Trophoblast cell (in vitro differentiated cells and primary cell): ENCODE measurements at regions not wholly inside any gene's neighbourhood (a gene's known extent, or its start where the extent isn't known, plus 50 kb on each side); places are given as distances from the start of the nearest gene placed in this dataset.
A peak's percentile ranks its signal among the peaks of the same experiment; 100 is the strongest.

ENCODE experiments used
- DNase-seq, 2 donors: peaks; one replicate each; pipeline ENCODE4 v3.0.0-alpha.2; 2016
- H2AFZ ChIP-seq: 2 replicates; pipeline ENCODE4 v1.6.1; 2013; ENCODE audit warnings: low read length, moderate library complexity, mild to moderate bottlenecking; ENCODE audit not compliant: insufficient read depth, poor library complexity
- H2AK5ac ChIP-seq: 2 replicates; pipeline ENCODE4 v1.6.1; 2013; ENCODE audit warnings: mild to moderate bottlenecking, low read length
- H2BK120ac ChIP-seq: 2 replicates; pipeline ENCODE4 v1.6.1; 2013; ENCODE audit warnings: low read length, mild to moderate bottlenecking, moderate library complexity; ENCODE audit not compliant: insufficient read depth, poor library complexity
- H2BK12ac ChIP-seq: 2 replicates; pipeline ENCODE4 v1.6.1; 2013; ENCODE audit warnings: mild to moderate bottlenecking, low read length, moderate library complexity
- H2BK5ac ChIP-seq: 2 replicates; pipeline ENCODE4 v1.6.1; 2013; ENCODE audit warnings: low read length, low read depth, moderate library complexity, mild to moderate bottlenecking; ENCODE audit not compliant: poor library complexity
- H3K14ac ChIP-seq: 2 replicates; pipeline ENCODE4 v1.6.1; 2013; ENCODE audit warnings: mild to moderate bottlenecking, low read length
- H3K18ac ChIP-seq: 2 replicates; pipeline ENCODE4 v1.6.1; 2013; ENCODE audit warnings: mild to moderate bottlenecking, low read length
- H3K23ac ChIP-seq: 2 replicates; pipeline ENCODE4 v1.6.1; 2013; ENCODE audit warnings: low read length
- H3K27ac ChIP-seq: 2 replicates; pipeline ENCODE4 v1.5.1; 2013; ENCODE audit warnings: low read depth, mild to moderate bottlenecking, inconsistent platforms, low read length, moderate library complexity
- H3K27me3 ChIP-seq: 2 replicates; pipeline ENCODE4 v1.6.1; 2013; ENCODE audit warnings: inconsistent platforms, mild to moderate bottlenecking, low read length, moderate library complexity; ENCODE audit not compliant: insufficient read depth
- H3K36me3 ChIP-seq, 2 experiments: 1 replicate in 1 of 2; 2 replicates in 1 of 2; pipeline ENCODE4 v1.6.1; 2013; ENCODE audit warnings: low read length in 2 of 2, mild to moderate bottlenecking in 2 of 2, moderate library complexity in 1 of 2; ENCODE audit not compliant: insufficient read depth in 2 of 2, control insufficient read depth in 1 of 2
- H3K4ac ChIP-seq: 2 replicates; pipeline ENCODE4 v1.6.1; 2013; ENCODE audit warnings: low read depth, mild to moderate bottlenecking, low read length, moderate library complexity
- H3K4me1 ChIP-seq, 2 experiments: 1 replicate in 1 of 2; 2 replicates in 1 of 2; pipeline ENCODE4 v1.6.1; 2013; ENCODE audit warnings: low read length in 2 of 2, mild to moderate bottlenecking in 2 of 2, moderate library complexity in 1 of 2; ENCODE audit not compliant: insufficient read depth in 2 of 2, control insufficient read depth in 1 of 2
- H3K4me2 ChIP-seq: 2 replicates; pipeline ENCODE4 v1.6.1; 2013; ENCODE audit warnings: inconsistent platforms, mild to moderate bottlenecking, low read length, moderate library complexity
- H3K4me3 ChIP-seq: 2 replicates; pipeline ENCODE4 v1.5.1; 2013; ENCODE audit warnings: mild to moderate bottlenecking, low read depth, low read length, inconsistent platforms
- H3K79me1 ChIP-seq: one replicate; pipeline ENCODE4 v1.6.1; 2013; ENCODE audit warnings: low read length
- H3K79me2 ChIP-seq: 2 replicates; pipeline ENCODE4 v1.6.1; 2013; ENCODE audit warnings: low read length, mild to moderate bottlenecking; ENCODE audit not compliant: control insufficient read depth, insufficient read depth, poor library complexity
- H3K9ac ChIP-seq: 2 replicates; pipeline ENCODE4 v1.6.1; 2013; ENCODE audit warnings: mild to moderate bottlenecking, low read length
- H3K9me3 ChIP-seq: 2 replicates; pipeline ENCODE4 v1.6.1; 2013; ENCODE audit warnings: low read depth, mild to moderate bottlenecking, control low read depth, inconsistent platforms, low read length; ENCODE audit not compliant: insufficient read depth
- H4K12ac ChIP-seq: 2 replicates; pipeline ENCODE4 v1.6.1; 2013; ENCODE audit warnings: low read depth, mild to moderate bottlenecking, low read length, moderate library complexity
- H4K8ac ChIP-seq: 2 replicates; pipeline ENCODE4 v1.6.1; 2013; ENCODE audit warnings: low read depth, mild to moderate bottlenecking, low read length, moderate library complexity
- H4K91ac ChIP-seq: one replicate; pipeline ENCODE4 v1.6.1; 2013; ENCODE audit warnings: low read depth, mild to moderate bottlenecking, low read length, moderate library complexity
- WGBS: extraction: QIAGEN DNeasy Blood & Tissue Kit; methylation state at CpG from one replicate; pipeline ENCODE4 v1.1.7; 2013; ENCODE audit warnings: missing lambda C conversion rate; ENCODE audit not compliant: insufficient read length, insufficient coverage; ENCODE audit errors: extremely low coverage; 5-methylcytosine and 5-hydroxymethylcytosine counted together

DNA sequence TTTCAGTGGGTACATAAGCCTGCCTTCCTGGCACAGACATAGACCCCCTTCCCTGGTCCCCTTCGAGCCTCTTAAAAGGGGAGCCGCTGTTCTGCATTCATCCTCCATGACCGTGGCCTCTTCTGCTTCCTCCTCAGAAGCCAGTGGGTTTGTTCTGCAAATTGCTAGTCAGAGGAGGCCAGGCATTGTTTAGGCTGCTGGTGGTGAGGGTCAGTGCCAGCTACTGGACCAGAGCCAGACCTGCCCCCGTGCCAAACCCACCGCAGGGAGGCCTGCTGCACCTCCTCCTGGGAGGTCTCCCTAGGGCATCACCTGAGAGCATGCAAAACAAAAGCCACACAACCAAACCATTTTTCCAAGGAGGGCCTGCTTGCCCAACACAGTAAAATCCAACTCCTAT is 178.4 kb downstream of the MIS18A start:
- no peak overlapping the region for H2AK5ac ChIP-seq
- no peak overlapping the region for H3K27ac ChIP-seq
- H3K79me1 ChIP-seq, result no peaks in the 10 kb centered on the region
- no peak overlapping the region for H4K8ac ChIP-seq
- no peak overlapping the region for H2AFZ ChIP-seq
- H3K79me2 ChIP-seq, result no peaks in the 10 kb centered on the region
- no peak overlapping the region for H2BK12ac ChIP-seq
- no peak overlapping the region for H3K14ac ChIP-seq
- H4K12ac ChIP-seq, result no peak overlapping the region
- no peaks in the 10 kb centered on the region for H3K4me1 ChIP-seq
- WGBS, result no CpG with 5 or more reads among the region's 5 CpGs
- no peak overlapping the region for H2BK5ac ChIP-seq
- H3K18ac ChIP-seq, result no peak overlapping the region
- H3K23ac ChIP-seq, result no peak overlapping the region
- no peak overlapping the region for H3K4me3 ChIP-seq
- no peak overlapping the region for H2BK120ac ChIP-seq
- DNase-seq, result no peak
- peaks cover 5% of the 10 kb centered on the region for H3K9me3 ChIP-seq
- no peak overlapping the region for H3K9ac ChIP-seq
- no peaks in the 10 kb centered on the region for H3K36me3 ChIP-seq
- no peak overlapping the region for H3K4ac ChIP-seq
- no peak overlapping the region for H4K91ac ChIP-seq
- no peak overlapping the region for H3K4me2 ChIP-seq
- no peaks in the 10 kb centered on the region for H3K27me3 ChIP-seq

DNA sequence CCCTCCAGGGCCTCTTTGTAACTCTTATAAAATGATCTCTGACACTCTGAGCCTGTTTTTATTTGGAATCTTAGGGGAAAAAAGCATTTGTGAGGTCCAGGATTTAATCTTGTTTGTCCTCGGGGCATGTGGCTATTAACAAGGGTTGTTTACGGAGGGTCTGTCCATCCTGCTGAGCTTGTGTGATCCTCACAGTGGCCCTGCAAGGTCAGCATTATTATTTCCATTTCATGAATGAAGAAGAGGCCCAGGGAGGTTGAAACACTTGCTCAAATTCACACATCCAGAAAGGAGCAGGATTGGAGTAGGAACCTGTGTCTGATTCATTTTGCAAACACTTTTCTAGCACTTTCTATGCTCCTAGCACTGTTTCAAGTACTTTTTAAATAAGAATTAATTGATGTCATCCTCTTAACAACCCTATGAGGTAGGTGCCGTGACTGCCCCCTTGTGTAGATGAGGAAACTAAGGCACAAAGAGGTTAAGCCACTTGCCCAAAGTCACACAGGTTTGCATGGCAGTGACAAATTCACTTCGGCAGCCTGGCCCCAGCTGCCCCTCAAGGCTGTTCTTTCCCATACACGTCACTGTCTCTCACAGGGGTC is 178.9 kb downstream of the MIS18A start:
- no peak overlapping the region for H2AFZ ChIP-seq
- no peak overlapping the region for H4K12ac ChIP-seq
- no peak overlapping the region for H3K4me2 ChIP-seq
- H3K23ac ChIP-seq, result no peak overlapping the region
- H4K91ac ChIP-seq, result no peak overlapping the region
- no peaks in the 10 kb centered on the region for H3K36me3 ChIP-seq
- H3K79me2 ChIP-seq, result no peaks in the 10 kb centered on the region
- H3K4me3 ChIP-seq, result no peak overlapping the region
- H3K4me1 ChIP-seq, result no peaks in the 10 kb centered on the region
- no peak overlapping the region for H2BK5ac ChIP-seq
- H3K9me3 ChIP-seq, result peaks cover 5% of the 10 kb centered on the region
- H2AK5ac ChIP-seq, result no peak overlapping the region
- WGBS, result no CpG with 5 or more reads among the region's 5 CpGs
- H3K18ac ChIP-seq, result no peak overlapping the region
- H3K14ac ChIP-seq, result no peak overlapping the region
- no peaks in the 10 kb centered on the region for H3K27me3 ChIP-seq
- H3K79me1 ChIP-seq, result no peaks in the 10 kb centered on the region
- H3K27ac ChIP-seq, result no peak overlapping the region
- no peak overlapping the region for H2BK12ac ChIP-seq
- H3K4ac ChIP-seq, result no peak overlapping the region
- DNase-seq, result peak in 1 of 2 donors; percentile 6
- H4K8ac ChIP-seq, result no peak overlapping the region
- no peak overlapping the region for H2BK120ac ChIP-seq
- H3K9ac ChIP-seq, result no peak overlapping the region

DNA sequence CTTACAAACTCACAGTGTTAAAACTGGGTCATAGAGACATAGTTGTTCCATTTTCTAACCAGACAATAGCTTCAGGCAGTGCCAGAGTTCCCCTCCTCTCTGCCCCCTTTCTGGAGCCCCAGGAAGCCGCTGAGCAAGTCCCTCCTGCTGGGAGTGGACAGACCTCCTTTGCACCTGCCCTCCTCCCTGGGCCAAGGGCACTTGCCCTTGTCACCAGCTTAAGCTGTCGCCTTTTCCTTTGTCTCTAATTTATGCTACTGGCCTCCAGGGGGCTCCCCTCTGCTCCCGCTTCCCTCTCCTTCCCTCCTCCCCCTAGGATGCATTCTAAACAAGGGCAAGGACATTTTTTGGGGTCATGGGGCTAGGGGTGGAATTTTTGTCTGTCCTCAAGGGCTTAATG is 182.4 kb downstream of the MIS18A start:
- no peak overlapping the region for H4K91ac ChIP-seq
- no peak overlapping the region for H2BK120ac ChIP-seq
- H4K12ac ChIP-seq, result no peak overlapping the region
- H2AK5ac ChIP-seq, result no peak overlapping the region
- DNase-seq, result peak in 1 of 2 donors; percentile 32
- no peaks in the 10 kb centered on the region for H3K36me3 ChIP-seq
- H3K14ac ChIP-seq, result no peak overlapping the region
- no peak overlapping the region for H4K8ac ChIP-seq
- no peaks in the 10 kb centered on the region for H3K79me1 ChIP-seq
- H3K79me2 ChIP-seq, result no peaks in the 10 kb centered on the region
- H3K27ac ChIP-seq, result no peak overlapping the region
- peaks cover 3% of the 10 kb centered on the region for H3K9me3 ChIP-seq
- H3K9ac ChIP-seq, result no peak overlapping the region
- H2BK5ac ChIP-seq, result no peak overlapping the region
- no peak overlapping the region for H3K18ac ChIP-seq
- H3K4me2 ChIP-seq, result no peak overlapping the region
- no peak overlapping the region for H3K23ac ChIP-seq
- no peaks in the 10 kb centered on the region for H3K27me3 ChIP-seq
- H3K4ac ChIP-seq, result no peak overlapping the region
- H2BK12ac ChIP-seq, result no peak overlapping the region
- no peak overlapping the region for H3K4me3 ChIP-seq
- H3K4me1 ChIP-seq, result no peaks in the 10 kb centered on the region
- no peak overlapping the region for H2AFZ ChIP-seq
- no CpG with 5 or more reads among the region's 3 CpGs for WGBS

DNA sequence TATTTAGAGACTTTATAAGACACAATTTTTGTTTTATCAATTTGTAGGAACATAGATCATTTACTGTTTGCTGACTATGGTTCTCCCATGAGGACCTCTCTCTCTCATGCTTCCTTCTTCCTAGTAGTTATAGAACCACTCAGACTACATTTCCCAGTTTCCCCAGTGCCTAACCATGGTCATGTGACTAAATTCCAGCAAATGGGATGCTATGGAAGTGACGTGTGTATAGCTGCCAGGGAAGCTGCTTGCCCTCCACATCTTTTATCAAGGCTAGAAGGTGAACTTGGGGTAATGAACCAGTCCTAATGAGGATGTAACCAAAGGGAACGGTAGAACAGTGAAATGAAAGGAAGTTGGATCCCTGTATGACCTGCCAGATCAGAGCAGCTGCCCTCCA is 184.0 kb downstream of the MIS18A start:
- Histone ChIP-seq H3K23ac (no peak overlapping the region), H3K4me2 (no peak overlapping the region), H3K9me3 (peaks cover 3% of the 10 kb centered on the region), H3K14ac (no peak overlapping the region), H3K4me3 (no peak overlapping the region), H4K12ac (no peak overlapping the region), H3K79me1 (no peaks in the 10 kb centered on the region), H2BK12ac (no peak overlapping the region), H4K8ac (no peak overlapping the region), H4K91ac (no peak overlapping the region), H3K27me3 (no peaks in the 10 kb centered on the region), H2BK5ac (no peak overlapping the region), H3K27ac (no peak overlapping the region), H3K4me1 (no peaks in the 10 kb centered on the region), H3K18ac (no peak overlapping the region), H3K36me3 (no peaks in the 10 kb centered on the region), H2BK120ac (no peak overlapping the region), H3K79me2 (no peaks in the 10 kb centered on the region), H3K4ac (no peak overlapping the region), H2AFZ (no peak overlapping the region), H2AK5ac (no peak overlapping the region), H3K9ac (no peak overlapping the region)
- peak in 1 of 2 donors; percentile 12 for DNase-seq
- no CpG with 5 or more reads among the region's 2 CpGs for WGBS
